ENCODE measurements at regions not wholly inside any gene's neighbourhood (a gene's known extent, or its start where the extent isn't known, plus 50 kb on each side); places are given as distances from the start of the nearest gene placed in this dataset.

DNA sequence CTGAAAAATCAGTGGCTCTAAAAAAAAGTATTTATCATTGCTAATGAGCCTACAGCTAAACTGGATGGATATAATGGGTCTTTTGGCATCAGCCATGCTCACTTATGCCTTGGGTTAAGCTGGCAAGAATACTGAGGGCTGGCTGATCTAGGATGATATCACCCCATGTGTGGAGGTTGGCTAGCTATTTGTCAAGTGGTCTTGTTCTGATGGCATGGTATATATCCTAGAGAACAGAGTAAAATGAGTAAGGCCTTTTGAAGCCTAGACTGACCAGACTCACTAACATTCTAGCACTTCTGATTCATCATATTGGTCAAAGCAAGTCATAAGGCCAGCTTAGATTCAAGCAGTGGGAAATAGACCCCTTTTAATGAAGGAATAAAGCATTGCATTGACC lies 383.0 kb downstream of the SLITRK1 start:
- Histone ChIP-seq H3K36me3 (replicated peaks in 1 of 2; ENCODE audit: control extremely low read depth in 1 of 2, control insufficient read depth in 1 of 2, extremely low read depth in 1 of 2, insufficient read depth in 2 of 2, low read length in 1 of 2) (no peaks in the 10 kb centered on the region), H3K4me3 (ENCODE audit: control extremely low read depth in 1 of 5, extremely low read depth in 1 of 5, insufficient read depth in 1 of 5, low read depth in 2 of 5, low read length in 4 of 5) (no peak overlapping the region), H2AFZ (ENCODE audit: insufficient read depth, low read depth, low read length, poor library complexity, severe bottlenecking) (no peak overlapping the region), H4K20me1 (ENCODE audit: control insufficient read depth, insufficient read depth, low read length, poor library complexity, severe bottlenecking) (no peaks in the 10 kb centered on the region), H3K4me2 (replicated peaks; ENCODE audit: low read depth, low read length, poor library complexity, severe bottlenecking) (no peak overlapping the region), H3K9me3 (ENCODE audit: control extremely low read depth in 1 of 3, control insufficient read depth in 2 of 3, insufficient read depth in 1 of 3, low read length in 2 of 3) (no peaks in the 10 kb centered on the region), H3K27ac (ENCODE audit: low read length in 2 of 2) (no peak overlapping the region), H3K4me1 (ENCODE audit: control insufficient read depth in 2 of 2, insufficient read depth in 2 of 2, low read length in 2 of 2) (no peaks in the 10 kb centered on the region), H3K79me2 (ENCODE audit: control insufficient read depth, insufficient read depth, low read length) (no peaks in the 10 kb centered on the region), H3K9ac (ENCODE audit: low read length) (no peak overlapping the region), H3K27me3 (replicated peaks in 1 of 4; ENCODE audit: control extremely low read depth in 1 of 4, control insufficient read depth in 3 of 4, insufficient read depth in 4 of 4, low read length in 3 of 4) (no peaks in the 10 kb centered on the region)
- no peaks in the 10 kb centered on the region for H3K27me3 Mint-ChIP-seq
- ChIA-PET POLR2A (no interaction called here), CTCF (no interaction called here)
- intact Hi-C loops (cut with micrococcal nuclease), result no loop called here
- TF ChIP-seq EZH2 (IDR thresholded peaks at IDR 0.05; ENCODE audit: borderline replicate concordance, insufficient read depth, low read depth, low read length, poor library complexity, severe bottlenecking), result no peak
- TF ChIP-seq, protein P1, sequence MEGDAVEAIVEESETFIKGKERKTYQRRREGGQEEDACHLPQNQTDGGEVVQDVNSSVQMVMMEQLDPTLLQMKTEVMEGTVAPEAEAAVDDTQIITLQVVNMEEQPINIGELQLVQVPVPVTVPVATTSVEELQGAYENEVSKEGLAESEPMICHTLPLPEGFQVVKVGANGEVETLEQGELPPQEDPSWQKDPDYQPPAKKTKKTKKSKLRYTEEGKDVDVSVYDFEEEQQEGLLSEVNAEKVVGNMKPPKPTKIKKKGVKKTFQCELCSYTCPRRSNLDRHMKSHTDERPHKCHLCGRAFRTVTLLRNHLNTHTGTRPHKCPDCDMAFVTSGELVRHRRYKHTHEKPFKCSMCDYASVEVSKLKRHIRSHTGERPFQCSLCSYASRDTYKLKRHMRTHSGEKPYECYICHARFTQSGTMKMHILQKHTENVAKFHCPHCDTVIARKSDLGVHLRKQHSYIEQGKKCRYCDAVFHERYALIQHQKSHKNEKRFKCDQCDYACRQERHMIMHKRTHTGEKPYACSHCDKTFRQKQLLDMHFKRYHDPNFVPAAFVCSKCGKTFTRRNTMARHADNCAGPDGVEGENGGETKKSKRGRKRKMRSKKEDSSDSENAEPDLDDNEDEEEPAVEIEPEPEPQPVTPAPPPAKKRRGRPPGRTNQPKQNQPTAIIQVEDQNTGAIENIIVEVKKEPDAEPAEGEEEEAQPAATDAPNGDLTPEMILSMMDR (IDR thresholded peaks at IDR 0.05), result no peak
- no peak for ATAC-seq (ENCODE audit: low read depth)
- no peak overlapping the region for H3K4me3 Mint-ChIP-seq
- H3K9me3 Mint-ChIP-seq (ENCODE audit: insufficient read depth), result peaks cover 6% of the 10 kb centered on the region
- no peak overlapping the region for H3K27ac Mint-ChIP-seq
- DNase-seq, result no peak
- no peaks in the 10 kb centered on the region for H3K4me1 Mint-ChIP-seq

DNA sequence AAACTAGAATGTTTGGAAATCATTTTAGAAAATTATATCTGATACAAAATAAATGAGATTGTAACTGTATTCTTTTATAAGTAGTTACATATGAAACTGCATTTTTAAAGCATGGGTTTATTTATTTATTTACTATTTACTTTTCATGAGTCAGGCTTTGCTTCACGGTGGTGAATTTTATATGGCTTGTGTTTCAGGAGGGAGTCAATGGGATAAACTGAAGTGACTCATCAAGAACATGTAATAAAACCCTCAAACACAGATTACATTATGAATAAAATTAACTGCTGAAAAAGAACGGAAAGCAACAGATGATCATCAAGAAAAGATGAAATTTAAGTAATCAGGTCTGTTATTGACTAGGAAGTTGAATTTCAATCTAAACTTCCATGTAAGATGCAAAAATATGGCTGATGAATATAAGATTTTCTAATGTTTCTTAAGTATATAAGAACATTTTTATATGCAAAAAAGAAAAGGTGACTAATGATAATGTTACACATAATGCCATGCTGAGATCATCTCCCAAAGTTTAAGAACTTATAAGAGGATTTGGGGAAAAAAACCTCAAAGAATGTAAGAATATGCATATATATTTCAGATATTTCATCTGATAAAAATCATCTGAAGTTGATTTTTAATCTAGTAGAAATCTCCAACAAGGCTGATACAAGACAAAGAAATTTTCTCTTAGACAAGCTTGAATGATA lies 383.6 kb downstream of the SLITRK1 start:
- Mint-ChIP-seq H3K9me3 (ENCODE audit: insufficient read depth) (peaks cover 6% of the 10 kb centered on the region), H3K27ac (no peak overlapping the region), H3K4me1 (no peaks in the 10 kb centered on the region), H3K4me3 (no peak overlapping the region), H3K27me3 (no peaks in the 10 kb centered on the region)
- no CpG with 5 or more reads among the region's 2 CpGs for WGBS (ENCODE audit: insufficient coverage)
- no peak for DNase-seq
- Histone ChIP-seq H3K79me2 (ENCODE audit: control insufficient read depth, insufficient read depth, low read length) (no peaks in the 10 kb centered on the region), H3K27ac (ENCODE audit: low read length in 2 of 2) (no peak overlapping the region), H3K4me3 (ENCODE audit: control extremely low read depth in 1 of 5, extremely low read depth in 1 of 5, insufficient read depth in 1 of 5, low read depth in 2 of 5, low read length in 4 of 5) (no peak overlapping the region), H4K20me1 (ENCODE audit: control insufficient read depth, insufficient read depth, low read length, poor library complexity, severe bottlenecking) (no peaks in the 10 kb centered on the region), H3K27me3 (replicated peaks in 1 of 4; ENCODE audit: control extremely low read depth in 1 of 4, control insufficient read depth in 3 of 4, insufficient read depth in 4 of 4, low read length in 3 of 4) (no peaks in the 10 kb centered on the region), H2AFZ (ENCODE audit: insufficient read depth, low read depth, low read length, poor library complexity, severe bottlenecking) (no peak overlapping the region), H3K9me3 (ENCODE audit: control extremely low read depth in 1 of 3, control insufficient read depth in 2 of 3, insufficient read depth in 1 of 3, low read length in 2 of 3) (no peaks in the 10 kb centered on the region), H3K9ac (ENCODE audit: low read length) (no peak overlapping the region), H3K4me2 (replicated peaks; ENCODE audit: low read depth, low read length, poor library complexity, severe bottlenecking) (no peak overlapping the region), H3K36me3 (replicated peaks in 1 of 2; ENCODE audit: control extremely low read depth in 1 of 2, control insufficient read depth in 1 of 2, extremely low read depth in 1 of 2, insufficient read depth in 2 of 2, low read length in 1 of 2) (no peaks in the 10 kb centered on the region), H3K4me1 (ENCODE audit: control insufficient read depth in 2 of 2, insufficient read depth in 2 of 2, low read length in 2 of 2) (no peaks in the 10 kb centered on the region)
- POLR2A ChIA-PET, result no interaction called here
- intact Hi-C loops (cut with micrococcal nuclease), result no loop called here
- CTCF ChIA-PET, result no interaction called here
- no peak for TF ChIP-seq EZH2 (IDR thresholded peaks at IDR 0.05; ENCODE audit: borderline replicate concordance, insufficient read depth, low read depth, low read length, poor library complexity, severe bottlenecking)
- TF ChIP-seq, protein P1 (IDR thresholded peaks at IDR 0.05), result no peak
- no peak for ATAC-seq (ENCODE audit: low read depth)
